HG03442 (cell line): ENCODE measurements at regions not wholly inside any gene's neighbourhood (a gene's known extent, or its start where the extent isn't known, plus 50 kb on each side); places are given as distances from the start of the nearest gene placed in this dataset.

ENCODE experiments used
- ATAC-seq: cut with Tn5 transposase; IDR thresholded peaks from one replicate; pipeline ENCODE4 v1.9.1; 2021; ENCODE audit warnings: mild to moderate bottlenecking, moderate library complexity; ENCODE audit not compliant: unreplicated experiment

DNA sequence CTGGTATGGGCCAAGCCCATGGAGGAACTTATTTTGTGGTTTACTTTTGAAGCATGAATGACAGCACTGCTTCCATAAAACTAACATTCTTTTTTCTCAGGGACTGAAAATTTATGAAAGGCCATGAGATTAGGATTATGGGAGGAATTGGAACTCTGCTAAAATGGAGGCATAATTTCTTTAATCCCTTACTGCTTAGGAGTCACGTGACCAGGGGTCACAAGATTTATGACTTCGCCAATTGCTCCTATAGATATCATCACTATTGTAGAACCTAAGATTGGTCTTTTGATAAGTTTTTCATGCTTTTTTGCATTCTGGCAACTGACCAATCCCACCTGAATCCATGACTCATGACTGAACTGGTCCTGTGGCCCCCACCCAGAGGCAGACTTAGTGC, 495.7 kb upstream of the VRK2 start:
- ATAC-seq, result no peak

- ATAC-seq, result no peak
Observed at GRCh38 chr2:57552885-57553284, 493.7 kb upstream of the VRK2 start.

DNA sequence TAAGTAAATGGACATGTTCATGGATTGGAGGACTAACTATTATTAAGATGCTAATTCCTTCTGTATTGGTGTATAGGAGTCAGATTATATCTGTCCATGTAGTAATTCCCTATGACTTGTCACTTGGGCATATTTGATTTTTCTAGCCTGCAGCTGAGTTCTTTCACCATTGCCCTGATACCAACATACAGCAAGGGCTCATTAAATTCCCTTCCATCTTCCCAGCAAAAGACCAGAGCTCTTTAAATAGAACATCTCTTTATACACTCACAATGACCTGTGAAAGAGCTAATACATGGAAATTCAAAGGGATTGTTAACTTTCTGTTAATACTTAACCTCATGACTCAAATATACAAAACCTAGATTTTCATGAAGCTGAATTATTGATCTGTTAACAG, 492.3 kb upstream of the VRK2 start:
- no peak for ATAC-seq

DNA sequence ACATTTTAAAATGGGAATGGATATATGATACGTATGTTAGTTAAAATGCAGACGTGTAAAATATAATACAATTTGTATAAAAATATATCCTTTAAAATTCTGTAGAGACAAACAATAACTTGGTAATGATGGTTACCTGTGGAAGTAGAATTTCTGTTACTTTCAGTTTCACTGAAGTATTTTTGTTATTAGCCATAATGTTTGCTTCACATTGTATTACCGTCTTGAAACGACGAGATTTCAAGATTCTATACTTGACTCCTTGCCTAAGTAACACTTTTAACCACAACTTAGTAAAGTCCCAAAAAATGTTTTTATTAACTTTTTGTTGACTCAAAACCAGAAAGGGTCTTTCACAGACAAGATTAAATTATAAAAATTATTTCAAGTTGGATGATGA, 488.3 kb upstream of the VRK2 start:
- ATAC-seq, result no peak

GRCh38 chr2:57562495-57562894, 484.1 kb upstream of the VRK2 start:
- ATAC-seq, result no peak

GRCh38 chr2:57563015-57563414, 483.6 kb upstream of the VRK2 start:
- no peak for ATAC-seq

DNA sequence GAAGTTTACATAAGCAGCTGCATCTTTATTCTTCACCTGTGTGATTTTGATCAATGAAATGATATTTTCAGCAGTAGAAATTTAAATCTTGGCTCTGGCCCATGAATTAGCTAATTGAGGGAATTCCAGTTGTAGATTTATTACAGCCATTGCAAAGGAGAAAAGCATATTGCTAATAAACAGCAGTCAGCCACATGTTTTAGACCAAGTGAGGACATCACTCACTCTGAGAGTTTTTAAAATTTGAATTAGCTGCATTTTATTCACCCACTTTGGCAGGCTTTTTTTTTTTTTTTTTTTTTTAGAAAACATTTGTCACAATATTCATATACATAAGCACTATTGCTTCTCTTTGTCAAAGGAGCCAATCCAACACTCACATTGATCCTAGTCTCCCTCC, 479.4 kb upstream of the VRK2 start:
- no peak for ATAC-seq

DNA sequence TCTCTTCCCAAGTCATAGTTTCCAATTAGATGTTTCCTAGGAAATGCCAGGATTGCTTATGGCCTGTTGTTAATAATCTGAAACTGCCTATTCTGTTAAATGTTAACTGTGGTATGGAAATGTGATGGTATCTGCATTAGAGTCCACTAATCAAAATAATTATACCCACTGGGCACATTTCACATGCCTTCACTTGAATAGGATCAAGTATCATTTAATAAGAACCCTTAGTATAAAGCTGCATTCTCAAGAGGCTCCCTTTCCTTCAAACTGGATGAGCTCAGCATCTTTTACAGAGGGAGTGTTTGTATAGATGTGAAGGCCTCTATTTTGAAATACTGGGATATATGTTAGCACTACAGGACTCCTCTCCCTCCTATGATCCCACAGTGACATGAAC, 477.2 kb upstream of the VRK2 start:
- no peak for ATAC-seq

DNA sequence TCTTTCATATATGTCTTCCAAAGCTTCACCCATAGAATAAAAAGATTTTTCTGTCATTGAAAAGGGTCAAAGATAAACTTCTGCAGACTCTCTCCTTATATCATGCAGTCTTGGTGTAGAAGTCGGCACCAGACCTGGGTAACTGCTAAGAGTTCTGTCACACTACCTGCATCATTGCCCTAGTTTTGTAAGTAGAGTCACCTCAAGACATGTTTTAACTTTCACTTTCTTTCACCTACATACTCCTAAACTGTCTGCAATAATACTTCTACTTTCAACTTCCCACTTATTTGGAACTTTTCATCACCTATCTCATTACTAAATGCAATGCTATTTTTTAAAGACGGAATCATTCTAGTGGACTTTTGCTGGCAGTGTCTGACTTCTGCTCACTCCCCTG, 475.6 kb upstream of the VRK2 start:
- ATAC-seq, result peak; percentile 38

DNA sequence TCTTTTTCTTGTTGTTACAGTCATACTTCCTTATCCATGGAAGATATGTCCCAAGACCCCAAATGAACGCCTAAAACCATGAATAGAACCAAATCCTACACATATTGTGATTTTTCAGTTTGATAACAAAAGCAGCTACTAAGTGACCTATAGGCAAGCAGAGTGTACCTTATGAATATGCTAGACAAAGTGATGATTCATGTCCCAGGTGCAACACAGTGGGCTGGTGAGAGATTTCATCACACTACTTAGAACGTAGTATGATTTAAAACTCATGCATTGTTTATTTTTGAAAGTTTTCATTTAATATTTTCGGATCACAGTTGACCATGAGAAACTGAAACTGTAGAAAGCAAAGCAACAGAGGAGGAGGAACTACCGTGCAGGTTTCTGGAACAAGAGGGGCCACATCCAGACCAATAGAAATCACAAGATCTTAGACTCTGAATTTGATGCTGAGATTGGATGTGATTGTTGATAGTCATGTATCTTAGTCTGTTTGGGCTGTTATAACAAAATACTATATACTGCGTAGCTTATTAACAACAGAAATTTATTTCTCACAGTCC, 470.8 kb upstream of the VRK2 start:
- no peak for ATAC-seq

- no peak for ATAC-seq
Observed at GRCh38 chr2:57576983-57577382, 469.6 kb upstream of the VRK2 start.

GRCh38 chr2:57597940-57598339, 448.7 kb upstream of the VRK2 start:
- ATAC-seq, result no peak

- ATAC-seq, result no peak
Observed at GRCh38 chr2:57598551-57598950, 448.1 kb upstream of the VRK2 start.

DNA sequence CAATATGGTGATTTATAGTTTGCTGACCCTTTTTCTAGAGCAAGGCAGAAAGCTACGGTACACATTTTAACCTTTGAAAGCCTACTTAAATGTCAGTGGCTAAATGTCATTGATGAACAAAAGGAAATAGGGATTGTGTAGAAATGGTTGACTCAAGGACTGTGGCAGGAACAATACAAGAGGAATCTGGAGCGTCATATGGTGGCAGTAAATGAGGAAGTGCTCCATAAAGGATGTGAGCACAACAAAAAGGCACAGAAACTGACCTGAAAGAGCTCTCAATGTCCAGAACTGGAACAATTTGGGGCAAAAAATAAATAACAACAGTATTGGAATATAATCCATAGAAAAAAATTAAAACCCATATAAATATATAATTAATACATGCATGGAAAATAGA, 443.9 kb upstream of the VRK2 start:
- no peak for ATAC-seq

DNA sequence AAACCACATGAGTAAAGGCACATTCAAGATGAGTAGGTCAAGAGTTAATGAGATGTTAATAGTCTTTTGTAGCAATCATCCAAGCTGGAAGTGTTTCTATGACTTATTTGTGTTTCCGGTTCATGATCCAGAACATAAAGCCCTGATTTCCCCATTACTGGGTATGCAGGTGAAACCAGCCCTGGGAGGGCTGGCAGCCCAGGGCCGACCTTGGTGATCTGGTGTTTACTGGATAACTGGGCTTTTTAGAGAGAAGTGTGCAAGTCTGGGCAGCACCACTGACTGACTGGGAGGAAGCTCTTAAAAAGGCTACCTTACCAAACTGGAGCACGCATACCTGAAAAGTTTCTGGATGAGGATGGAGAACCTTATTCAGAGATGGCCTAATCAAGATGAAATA, 431.6 kb upstream of the VRK2 start:
- no peak for ATAC-seq

DNA sequence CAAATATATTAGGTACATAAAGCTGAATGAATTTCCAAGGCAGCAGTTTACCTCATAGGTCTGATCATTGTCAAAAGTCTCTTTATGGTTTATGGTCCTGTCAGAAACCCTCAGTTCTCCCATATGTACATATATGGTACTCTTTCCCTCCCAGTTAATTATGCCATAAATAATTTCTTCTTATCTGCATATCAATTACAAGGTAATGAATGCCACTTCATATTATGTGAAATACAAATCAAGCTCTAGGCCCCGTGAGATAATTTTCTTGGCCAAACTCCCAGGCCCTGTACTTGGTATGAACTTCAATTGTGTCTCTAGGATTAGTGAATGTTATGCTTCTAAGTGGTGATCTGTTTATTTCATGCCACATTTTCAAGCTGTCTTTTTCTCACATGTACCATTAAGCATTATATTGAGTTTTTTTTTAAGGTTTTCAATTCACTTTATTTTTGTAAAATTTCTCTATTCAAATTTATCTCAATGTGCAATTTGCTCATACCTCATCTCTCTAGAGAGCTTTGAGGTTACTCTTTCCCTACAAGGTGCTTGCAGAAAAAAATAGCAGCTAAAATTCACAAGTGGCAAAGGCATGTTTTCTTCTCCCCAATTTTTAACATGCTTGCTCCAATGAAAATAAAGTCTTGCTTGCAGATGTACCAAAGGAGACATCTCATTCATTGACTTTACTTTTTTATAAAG, 430.6 kb upstream of the VRK2 start:
- no peak for ATAC-seq

DNA sequence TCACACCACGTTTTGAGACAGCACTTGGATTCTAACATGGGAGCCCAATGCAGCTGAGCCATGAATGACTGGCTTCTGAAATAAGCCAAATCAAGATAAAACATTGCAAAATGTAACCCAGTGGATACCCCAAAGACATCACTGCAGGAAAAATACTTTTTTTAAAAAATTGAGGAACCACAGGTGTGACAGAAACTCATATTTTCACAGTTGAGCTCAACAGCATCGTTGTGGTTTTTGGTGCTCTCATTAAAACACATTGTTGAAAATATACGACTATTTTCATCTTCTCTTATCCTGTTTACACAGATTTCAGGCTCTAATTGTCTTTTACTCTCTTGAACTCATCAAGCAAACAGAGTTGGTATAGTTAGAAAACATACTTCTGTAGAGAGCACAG, 429.3 kb upstream of the VRK2 start:
- no peak for ATAC-seq

GRCh38 chr2:57621122-57621663, 425.4 kb upstream of the VRK2 start:
- no peak for ATAC-seq

DNA sequence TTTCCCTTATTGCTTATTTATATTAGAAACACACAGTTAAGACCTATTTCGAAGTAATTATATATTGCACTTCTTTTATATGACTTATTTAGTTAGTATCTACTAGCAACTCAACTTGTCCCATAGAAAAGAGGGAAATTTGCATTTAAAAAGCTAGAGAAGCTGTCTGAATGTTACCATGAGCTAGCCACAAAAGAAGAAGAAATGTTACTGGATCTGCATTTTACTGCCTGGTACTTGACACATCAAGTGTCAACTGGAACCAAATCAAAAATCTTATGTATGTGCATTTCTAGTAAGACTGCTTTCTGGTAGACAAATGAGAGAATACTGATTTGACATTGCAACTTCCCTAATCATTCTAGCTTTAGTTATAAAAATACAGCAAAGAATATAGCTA, 424.6 kb upstream of the VRK2 start:
- ATAC-seq, result no peak

- no peak for ATAC-seq
Observed at GRCh38 chr2:57656198-57656597, 390.4 kb upstream of the VRK2 start.

DNA sequence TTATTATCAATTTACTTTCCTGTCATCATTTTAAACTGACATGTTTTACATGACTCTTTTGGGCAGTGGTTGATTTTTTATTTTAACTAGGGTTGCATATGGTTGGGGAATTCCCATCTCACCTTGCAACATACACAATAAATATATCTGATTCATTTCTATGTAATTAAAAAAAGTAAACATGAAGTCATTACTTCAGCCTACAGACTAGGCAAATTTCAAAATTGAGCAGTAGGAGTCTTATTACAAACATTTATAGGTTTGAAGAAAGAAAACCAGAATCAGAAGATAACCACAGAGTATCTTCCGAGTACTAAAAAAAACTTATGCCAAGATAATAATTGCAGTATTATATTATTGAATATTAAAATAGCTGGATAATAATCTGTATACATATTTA, 377.0 kb upstream of the VRK2 start:
- ATAC-seq, result no peak

DNA sequence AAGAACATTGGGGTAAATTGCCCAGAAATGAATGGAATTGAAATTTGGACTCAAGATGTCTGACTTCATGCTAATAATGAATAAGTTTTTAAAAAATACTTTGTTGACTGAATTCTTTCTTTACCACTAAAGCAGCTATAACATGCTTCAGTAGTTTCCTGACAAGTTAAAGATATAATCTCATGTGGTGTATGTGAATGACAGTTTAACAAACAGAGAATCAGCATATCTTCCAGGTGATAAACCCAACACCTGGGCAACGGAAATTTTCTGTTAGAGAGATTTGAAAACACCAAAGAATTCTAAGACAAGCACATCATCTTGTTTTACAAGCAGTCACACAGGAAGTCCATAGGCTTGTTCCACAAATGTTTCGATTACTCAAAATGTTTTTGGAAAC, 372.6 kb upstream of the VRK2 start:
- no peak for ATAC-seq

DNA sequence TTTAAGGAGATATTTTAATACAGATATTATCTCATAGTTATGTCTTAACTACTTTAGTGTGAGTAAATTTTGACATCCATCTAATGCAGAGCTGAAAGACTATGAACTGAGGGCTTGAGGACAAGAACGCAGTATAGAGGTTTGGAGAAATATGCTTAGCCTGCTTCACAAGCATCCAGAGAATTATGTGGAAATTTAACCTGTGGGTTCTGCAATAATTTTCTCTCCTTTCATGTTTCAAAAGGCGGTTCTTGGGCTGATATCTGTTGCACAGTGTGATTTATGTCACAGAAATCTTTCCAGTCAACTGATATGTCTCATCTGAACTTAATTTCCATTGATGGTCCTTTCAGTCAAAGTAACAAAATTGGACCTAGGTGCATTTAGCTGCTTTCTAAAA, 371.9 kb upstream of the VRK2 start:
- no peak for ATAC-seq
